ENCODE measurements at regions not wholly inside any gene's neighbourhood (a gene's known extent, or its start where the extent isn't known, plus 50 kb on each side); places are given as distances from the start of the nearest gene placed in this dataset.

DNA sequence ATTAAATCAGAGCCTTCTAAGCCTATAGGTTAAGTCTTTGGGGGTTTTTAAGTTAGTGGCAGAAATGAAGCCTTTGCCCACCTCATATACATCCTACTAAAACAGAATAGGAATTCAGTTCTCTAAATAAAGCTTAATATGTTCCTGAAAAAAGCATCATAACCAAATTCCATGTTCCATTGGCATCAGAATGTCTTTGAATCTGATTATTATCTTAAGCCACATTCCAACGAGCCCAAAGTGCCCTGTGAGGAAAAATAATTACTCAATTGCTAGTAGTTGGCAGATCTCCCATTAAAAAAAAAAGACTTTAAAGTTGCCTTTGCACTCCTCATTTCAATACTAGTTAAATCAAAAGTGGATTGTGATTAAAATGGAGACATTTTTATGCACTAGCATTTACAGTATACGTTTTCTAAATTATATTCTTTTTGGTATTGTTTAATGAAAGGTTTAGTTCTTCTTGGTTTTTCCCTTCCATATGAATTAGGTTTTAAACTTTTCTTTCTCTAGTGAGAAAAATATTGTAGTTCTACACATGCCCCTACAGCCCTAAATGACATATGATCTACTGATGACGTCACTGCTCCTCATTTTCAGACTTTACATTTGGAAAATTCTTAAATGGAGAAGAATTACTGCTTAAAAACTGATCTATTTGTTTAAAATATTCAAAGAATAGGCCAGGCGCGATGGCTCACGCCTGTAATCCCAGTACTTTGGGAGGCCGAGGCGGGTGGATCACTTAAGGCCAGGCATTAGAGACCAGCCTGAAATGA, 54.3 kb upstream of the CABCOCO1 start:
- Histone ChIP-seq H3K36me3 (ENCODE audit: control insufficient read depth, insufficient read depth, low read length) (no peaks in the 10 kb centered on the region), H3K4me2 (ENCODE audit: extremely low read depth, insufficient read depth, low read length) (no peak overlapping the region), H3K79me2 (ENCODE audit: control insufficient read depth, insufficient read depth, low read length) (no peaks in the 10 kb centered on the region), H2AFZ (ENCODE audit: low read length) (no peak overlapping the region), H3K9me3 (ENCODE audit: control insufficient read depth, insufficient read depth, low read depth, low read length) (no peaks in the 10 kb centered on the region), H3K4me3 (replicated peaks in 1 of 4; ENCODE audit: control extremely low read depth in 1 of 4, insufficient read depth in 1 of 4, low read depth in 3 of 4, low read length in 4 of 4) (no peak overlapping the region), H4K20me1 (ENCODE audit: control insufficient read depth, extremely low read depth, insufficient read depth, low read length) (no peaks in the 10 kb centered on the region), H3K9ac (ENCODE audit: insufficient read depth, low read length) (no peak overlapping the region), H3K27ac (ENCODE audit: insufficient read depth, low read length) (no peak overlapping the region), H3K27me3 (ENCODE audit: control insufficient read depth, insufficient read depth, low read length) (no peaks in the 10 kb centered on the region), H3K4me1 (ENCODE audit: control insufficient read depth, extremely low read depth, insufficient read depth, low read length) (no peaks in the 10 kb centered on the region)
- DNase-seq (ENCODE audit: low read depth in 2 of 2) = peak; percentile 33 to 58
- no peak for TF ChIP-seq EZH2 (IDR thresholded peaks at IDR 0.05; ENCODE audit: low read length, missing control alignments)
- TF ChIP-seq, protein P1, sequence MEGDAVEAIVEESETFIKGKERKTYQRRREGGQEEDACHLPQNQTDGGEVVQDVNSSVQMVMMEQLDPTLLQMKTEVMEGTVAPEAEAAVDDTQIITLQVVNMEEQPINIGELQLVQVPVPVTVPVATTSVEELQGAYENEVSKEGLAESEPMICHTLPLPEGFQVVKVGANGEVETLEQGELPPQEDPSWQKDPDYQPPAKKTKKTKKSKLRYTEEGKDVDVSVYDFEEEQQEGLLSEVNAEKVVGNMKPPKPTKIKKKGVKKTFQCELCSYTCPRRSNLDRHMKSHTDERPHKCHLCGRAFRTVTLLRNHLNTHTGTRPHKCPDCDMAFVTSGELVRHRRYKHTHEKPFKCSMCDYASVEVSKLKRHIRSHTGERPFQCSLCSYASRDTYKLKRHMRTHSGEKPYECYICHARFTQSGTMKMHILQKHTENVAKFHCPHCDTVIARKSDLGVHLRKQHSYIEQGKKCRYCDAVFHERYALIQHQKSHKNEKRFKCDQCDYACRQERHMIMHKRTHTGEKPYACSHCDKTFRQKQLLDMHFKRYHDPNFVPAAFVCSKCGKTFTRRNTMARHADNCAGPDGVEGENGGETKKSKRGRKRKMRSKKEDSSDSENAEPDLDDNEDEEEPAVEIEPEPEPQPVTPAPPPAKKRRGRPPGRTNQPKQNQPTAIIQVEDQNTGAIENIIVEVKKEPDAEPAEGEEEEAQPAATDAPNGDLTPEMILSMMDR (conservative IDR thresholded peaks at IDR 0.05 in 1 of 2, IDR thresholded peaks at IDR 0.05 in 1 of 2; ENCODE audit: low read depth in 1 of 2, low read length in 2 of 2) = no peak

DNA sequence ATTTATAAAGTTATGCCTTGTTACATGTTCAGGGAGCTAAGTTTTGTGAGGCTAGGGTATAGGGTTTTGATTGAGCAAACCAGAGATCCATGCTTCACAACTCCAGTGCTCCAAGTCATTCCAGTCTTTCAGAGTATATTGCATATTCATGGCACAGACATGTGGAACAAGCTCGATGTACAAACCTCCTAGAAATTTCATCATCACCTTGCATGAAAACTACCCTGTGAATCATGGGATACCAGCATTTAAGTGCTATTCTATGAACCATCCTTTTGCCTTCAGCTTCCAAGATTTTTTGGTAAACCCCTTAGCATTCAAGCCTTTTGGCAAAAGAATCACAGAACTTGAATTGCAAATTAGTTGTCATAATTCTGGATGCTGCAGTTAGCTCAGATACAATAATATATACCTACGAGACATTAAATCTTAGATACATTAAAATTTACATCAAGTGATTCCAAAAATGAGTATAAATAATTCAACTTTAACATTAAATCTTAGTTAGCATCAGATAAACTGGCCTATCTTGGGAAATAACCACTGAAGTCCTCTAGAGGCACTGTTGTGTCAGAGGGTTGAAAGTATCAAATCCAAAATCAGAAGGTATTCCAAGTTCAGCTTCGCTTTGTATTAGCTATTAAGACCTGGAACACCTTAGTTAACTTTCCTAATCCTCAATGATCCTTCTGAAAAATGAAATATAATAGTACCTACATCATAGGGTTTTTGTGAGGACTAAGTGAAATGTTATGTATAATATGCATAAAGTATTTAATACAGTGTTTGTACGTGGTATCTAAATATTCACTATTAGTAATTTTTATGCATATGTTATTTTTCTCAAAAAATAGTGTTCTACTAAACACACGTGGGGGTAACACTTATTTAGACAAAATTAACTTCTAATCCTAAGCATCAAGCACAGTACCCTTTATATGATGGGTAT, 55.5 kb upstream of the CABCOCO1 start:
- H3K4me3 ChIP-seq (replicated peaks in 1 of 4; ENCODE audit: control extremely low read depth in 1 of 4, insufficient read depth in 1 of 4, low read depth in 3 of 4, low read length in 4 of 4) = no peak overlapping the region
- H3K27ac ChIP-seq (ENCODE audit: insufficient read depth, low read length) = no peak overlapping the region
- TF ChIP-seq, protein P1 (conservative IDR thresholded peaks at IDR 0.05 in 1 of 2, IDR thresholded peaks at IDR 0.05 in 1 of 2; ENCODE audit: low read depth in 1 of 2, low read length in 2 of 2) = peak; percentile 33 to 57
- TF ChIP-seq EZH2 (IDR thresholded peaks at IDR 0.05; ENCODE audit: low read length, missing control alignments) = no peak
- peak in 1 of 2 donors; percentile 30 for DNase-seq (ENCODE audit: low read depth in 2 of 2)
- no peaks in the 10 kb centered on the region for H3K79me2 ChIP-seq (ENCODE audit: control insufficient read depth, insufficient read depth, low read length)
- no peaks in the 10 kb centered on the region for H3K36me3 ChIP-seq (ENCODE audit: control insufficient read depth, insufficient read depth, low read length)
- H4K20me1 ChIP-seq (ENCODE audit: control insufficient read depth, extremely low read depth, insufficient read depth, low read length) = no peaks in the 10 kb centered on the region
- H3K9ac ChIP-seq (ENCODE audit: insufficient read depth, low read length) = no peak overlapping the region
- no peak overlapping the region for H2AFZ ChIP-seq (ENCODE audit: low read length)
- no peaks in the 10 kb centered on the region for H3K9me3 ChIP-seq (ENCODE audit: control insufficient read depth, insufficient read depth, low read depth, low read length)
- no peaks in the 10 kb centered on the region for H3K4me1 ChIP-seq (ENCODE audit: control insufficient read depth, extremely low read depth, insufficient read depth, low read length)
- H3K27me3 ChIP-seq (ENCODE audit: control insufficient read depth, insufficient read depth, low read length) = no peaks in the 10 kb centered on the region
- H3K4me2 ChIP-seq (ENCODE audit: extremely low read depth, insufficient read depth, low read length) = no peak overlapping the region

DNA sequence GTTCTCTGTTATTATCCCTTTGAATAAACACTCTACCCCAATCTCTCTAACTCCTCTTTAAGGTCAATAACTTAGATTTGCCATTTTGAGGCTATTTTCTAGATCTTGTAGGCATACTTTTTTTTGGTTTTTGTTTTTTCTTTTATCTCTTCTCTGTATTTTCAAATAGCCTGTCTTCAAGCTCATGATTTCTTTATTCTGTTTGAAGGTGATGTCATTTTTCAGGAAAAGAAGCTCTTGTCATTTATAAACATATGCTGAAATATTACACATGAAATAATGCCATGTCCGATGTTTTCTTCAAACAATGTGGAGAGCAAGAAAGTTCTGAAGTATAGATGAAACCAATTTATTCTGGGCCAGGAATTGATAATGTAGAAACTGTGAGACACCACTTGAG, 57.5 kb upstream of the CABCOCO1 start:
- TF ChIP-seq EZH2 (IDR thresholded peaks at IDR 0.05; ENCODE audit: low read length, missing control alignments) = no peak
- TF ChIP-seq, protein P1 (conservative IDR thresholded peaks at IDR 0.05 in 1 of 2, IDR thresholded peaks at IDR 0.05 in 1 of 2; ENCODE audit: low read depth in 1 of 2, low read length in 2 of 2) = no peak
- no peaks in the 10 kb centered on the region for H3K27me3 ChIP-seq (ENCODE audit: control insufficient read depth, insufficient read depth, low read length)

More for the DNA sequence above, 57.5 kb upstream of the CABCOCO1 start:
- Histone ChIP-seq H3K79me2 (ENCODE audit: control insufficient read depth, insufficient read depth, low read length) (no peaks in the 10 kb centered on the region), H2AFZ (ENCODE audit: low read length) (no peak overlapping the region), H3K9me3 (ENCODE audit: control insufficient read depth, insufficient read depth, low read depth, low read length) (no peaks in the 10 kb centered on the region), H3K4me3 (replicated peaks in 1 of 4; ENCODE audit: control extremely low read depth in 1 of 4, insufficient read depth in 1 of 4, low read depth in 3 of 4, low read length in 4 of 4) (no peak overlapping the region), H3K4me1 (ENCODE audit: control insufficient read depth, extremely low read depth, insufficient read depth, low read length) (no peaks in the 10 kb centered on the region), H3K27ac (ENCODE audit: insufficient read depth, low read length) (no peak overlapping the region), H4K20me1 (ENCODE audit: control insufficient read depth, extremely low read depth, insufficient read depth, low read length) (no peaks in the 10 kb centered on the region), H3K9ac (ENCODE audit: insufficient read depth, low read length) (no peak overlapping the region), H3K36me3 (ENCODE audit: control insufficient read depth, insufficient read depth, low read length) (no peaks in the 10 kb centered on the region), H3K4me2 (ENCODE audit: extremely low read depth, insufficient read depth, low read length) (no peak overlapping the region)
- DNase-seq (ENCODE audit: low read depth in 2 of 2) = no peak
